H1 (cell line): ENCODE measurements at regions not wholly inside any gene's neighbourhood (a gene's known extent, or its start where the extent isn't known, plus 50 kb on each side); places are given as distances from the start of the nearest gene placed in this dataset.

Source experiments
- KDM1A ChIP-seq: fragments of 200-600, 300-600 bp; sonication (generic); IDR thresholded peaks from 2 replicates; pipeline ENCODE4 v1.7.1; 2016; ENCODE audit warnings: mild to moderate bottlenecking, low read length, borderline replicate concordance
- SP4 ChIP-seq: IDR thresholded peaks from 2 replicates; pipeline ENCODE4 v1.6.1; 2012; ENCODE audit warnings: low read length, inconsistent platforms

DNA sequence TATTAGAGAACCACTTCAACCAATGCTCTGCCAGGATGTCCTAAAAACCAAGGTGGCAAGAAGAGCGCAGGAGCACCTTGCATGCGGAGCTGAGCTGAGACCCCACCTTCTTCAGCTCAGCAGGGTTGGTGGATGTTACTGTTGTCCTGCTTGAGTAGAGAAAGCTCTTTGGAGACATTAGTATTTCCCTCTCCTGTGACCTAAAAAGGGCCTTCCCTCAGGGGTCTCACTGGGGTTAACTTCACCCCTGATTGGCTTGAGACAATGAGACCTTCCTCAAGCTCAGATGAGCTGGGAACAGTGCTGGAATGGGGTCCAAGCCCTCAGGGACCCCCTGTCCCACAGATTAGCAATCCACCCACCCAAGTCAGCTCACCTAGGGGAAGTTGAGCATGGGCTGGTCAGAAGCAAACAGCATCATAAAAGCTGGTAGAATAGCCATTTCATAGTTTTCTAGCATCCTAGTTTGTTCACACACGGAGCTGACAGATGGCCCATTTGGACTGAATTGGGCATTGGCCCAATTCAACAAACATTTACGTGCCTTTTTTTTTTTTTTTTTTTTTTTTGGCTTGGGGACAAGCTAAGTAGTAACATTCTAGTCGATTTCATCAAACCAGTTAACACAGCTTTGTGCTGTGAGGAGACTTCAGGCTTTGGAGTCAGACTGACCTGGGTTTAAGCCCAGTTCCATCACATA, 100.6 kb upstream of the HABP2 start (continued):
- TF ChIP-seq KDM1A (no peak), SP4 (no peak)
- TF ChIP-seq, all 59 proteins: peak for 0
